Testis (tissue), 2 donors: ENCODE measurements at regions not wholly inside any gene's neighbourhood (a gene's known extent, or its start where the extent isn't known, plus 50 kb on each side); places are given as distances from the start of the nearest gene placed in this dataset.

Source experiments
- DNase-seq: peaks from one replicate; pipeline ENCODE4 v3.0.0-alpha.2; 2019
- H3K27ac ChIP-seq, 2 donors: fragments of 200-600 bp; sonication (generic); one replicate each; pipeline ENCODE4 v1.5.1; 2019
- H3K27me3 ChIP-seq: fragments of 200-600 bp; sonication (generic); one replicate; pipeline ENCODE4 v1.5.1; 2019
- H3K36me3 ChIP-seq: fragments of 200-600 bp; sonication (generic); one replicate; pipeline ENCODE4 v1.5.1; 2017; ENCODE audit warnings: low read depth; ENCODE audit errors: missing control alignments
- H3K4me1 ChIP-seq: fragments of 200-600 bp; sonication (generic); one replicate; pipeline ENCODE4 v1.5.1; 2019
- H3K4me3 ChIP-seq, 2 donors: fragments of 200-600 bp; sonication (generic); one replicate each; pipeline ENCODE4 v1.5.1; 2017 to 2019
- H3K9me3 ChIP-seq: fragments of 200-600 bp; sonication (generic); one replicate; pipeline ENCODE4 v1.5.1; 2017
- POLR2A ChIP-seq: fragments of 450-650 bp; IDR thresholded peaks from one replicate; pipeline ENCODE4 v1.6.1; 2017; ENCODE audit warnings: antibody characterized with exemption, mild to moderate bottlenecking, moderate library complexity
- WGBS, 2 donors: methylation state at CpG; one replicate each; pipeline ENCODE4 v1.1.5; 2018; 5-methylcytosine and 5-hydroxymethylcytosine counted together
- intact Hi-C: fragments of 100-400 bp; cut with DNase I; formaldehyde crosslinking; loops from one replicate; pipeline ENCODE4 v1.15.1; 2023; ENCODE audit warnings: low total_unique reads
- TF ChIP-seq, protein P1 (sequence below), 3 experiments: fragments of 450-650 bp in 2 of 3; fragments of 200-600 bp in 1 of 3; sonication (generic) in 1 of 3; IDR thresholded peaks; one replicate each; pipeline ENCODE4 v1.5.1; 2016 to 2019; ENCODE audit warnings: antibody characterized with exemption in 3 of 3, mild to moderate bottlenecking in 2 of 3, moderate library complexity in 1 of 3

DNA sequence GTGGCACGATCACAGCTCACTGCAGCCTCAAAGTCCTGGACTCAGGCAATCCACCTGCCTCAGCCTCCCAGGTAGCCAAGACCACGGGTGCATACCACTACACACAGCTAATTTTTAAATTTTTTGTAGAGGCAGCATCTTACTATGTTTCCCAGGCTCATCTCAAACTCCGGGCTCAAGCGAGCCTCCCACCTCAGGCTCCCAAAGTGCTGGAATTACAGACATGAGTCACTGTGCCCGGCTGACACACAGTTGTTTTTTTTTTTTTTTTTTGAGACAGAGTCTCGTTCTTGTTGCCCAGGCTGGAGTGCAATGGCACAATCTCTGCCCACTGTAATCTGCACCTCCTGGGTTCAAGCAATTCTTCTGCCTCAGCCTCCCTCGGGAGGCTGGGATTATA, 70.1 kb upstream of the CNOT6 start:
- Histone ChIP-seq H3K27me3 (no peaks in the 10 kb centered on the region), H3K36me3 (no peaks in the 10 kb centered on the region), H3K4me1 (no peaks in the 10 kb centered on the region), H3K27ac (no peak overlapping the region), H3K9me3 (no peaks in the 10 kb centered on the region), H3K4me3 (no peak overlapping the region)
- DNase-seq: no peak
- TF ChIP-seq, protein P1, sequence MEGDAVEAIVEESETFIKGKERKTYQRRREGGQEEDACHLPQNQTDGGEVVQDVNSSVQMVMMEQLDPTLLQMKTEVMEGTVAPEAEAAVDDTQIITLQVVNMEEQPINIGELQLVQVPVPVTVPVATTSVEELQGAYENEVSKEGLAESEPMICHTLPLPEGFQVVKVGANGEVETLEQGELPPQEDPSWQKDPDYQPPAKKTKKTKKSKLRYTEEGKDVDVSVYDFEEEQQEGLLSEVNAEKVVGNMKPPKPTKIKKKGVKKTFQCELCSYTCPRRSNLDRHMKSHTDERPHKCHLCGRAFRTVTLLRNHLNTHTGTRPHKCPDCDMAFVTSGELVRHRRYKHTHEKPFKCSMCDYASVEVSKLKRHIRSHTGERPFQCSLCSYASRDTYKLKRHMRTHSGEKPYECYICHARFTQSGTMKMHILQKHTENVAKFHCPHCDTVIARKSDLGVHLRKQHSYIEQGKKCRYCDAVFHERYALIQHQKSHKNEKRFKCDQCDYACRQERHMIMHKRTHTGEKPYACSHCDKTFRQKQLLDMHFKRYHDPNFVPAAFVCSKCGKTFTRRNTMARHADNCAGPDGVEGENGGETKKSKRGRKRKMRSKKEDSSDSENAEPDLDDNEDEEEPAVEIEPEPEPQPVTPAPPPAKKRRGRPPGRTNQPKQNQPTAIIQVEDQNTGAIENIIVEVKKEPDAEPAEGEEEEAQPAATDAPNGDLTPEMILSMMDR (IDR thresholded peaks at IDR 0.05): no peak
- TF ChIP-seq POLR2A: no peak
- intact Hi-C loops: no loop called here
- 84 to 92% methylated on average over 6 to 7 of the region's 7 CpGs for WGBS, 2 donors

DNA sequence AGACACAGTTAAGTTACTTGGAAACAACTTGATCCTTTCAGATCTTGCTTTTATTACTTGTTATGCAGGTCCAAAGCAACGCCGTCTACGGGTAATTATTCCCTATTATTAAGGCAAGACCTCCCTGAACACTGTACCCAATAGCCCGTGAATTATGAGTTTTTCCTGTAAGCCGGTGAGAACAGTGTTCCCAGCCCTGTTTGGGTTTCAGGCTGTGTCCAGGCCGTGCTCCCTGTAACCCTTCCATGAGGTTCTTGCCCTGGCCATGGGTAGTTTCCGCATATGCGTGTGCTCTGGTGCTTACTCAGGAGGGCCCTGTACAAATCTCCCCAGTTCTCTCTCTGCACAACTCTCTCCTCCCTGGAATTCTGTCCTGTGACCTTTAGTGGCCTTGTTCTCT, 65.6 kb upstream of the CNOT6 start:
- H3K27me3 ChIP-seq: no peaks in the 10 kb centered on the region
- H3K4me1 ChIP-seq: no peaks in the 10 kb centered on the region
- TF ChIP-seq, protein P1 (IDR thresholded peaks at IDR 0.05): no peak
- TF ChIP-seq POLR2A: no peak
- H3K4me3 ChIP-seq: no peak overlapping the region
- H3K27ac ChIP-seq: no peak overlapping the region
- intact Hi-C loops: no loop called here
- WGBS, 2 donors: 89 to 90% methylated on average over 8 of the region's 8 CpGs
- H3K9me3 ChIP-seq: no peaks in the 10 kb centered on the region
- DNase-seq: no peak
- no peaks in the 10 kb centered on the region for H3K36me3 ChIP-seq

DNA sequence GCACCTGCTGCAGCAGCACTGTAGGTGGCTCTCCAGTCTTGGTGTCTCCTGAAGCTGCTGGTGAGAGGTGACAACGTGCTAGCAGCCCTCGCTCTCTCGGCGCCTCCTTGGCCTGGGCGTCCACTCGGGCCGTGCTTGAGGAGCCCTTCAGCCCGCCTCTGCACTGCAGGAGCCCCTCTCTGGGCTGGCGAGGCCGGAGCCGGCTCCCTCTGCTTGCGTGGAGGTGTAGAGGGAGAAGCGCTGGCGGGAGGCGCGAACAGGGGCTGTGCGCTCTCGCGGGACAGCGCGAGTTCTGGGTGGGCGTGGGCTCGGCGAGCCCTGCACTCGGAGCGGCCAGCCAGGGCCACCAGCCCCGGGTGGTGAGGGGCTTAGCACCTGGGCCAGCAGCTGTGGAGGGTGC, 62.2 kb upstream of the CNOT6 start:
- intact Hi-C loops: no loop called here
- 97% methylated on average over 23 of the region's 27 CpGs; no CpG with 5 or more reads in 1 of the 2 donors for WGBS, 2 donors
- Histone ChIP-seq H3K27me3 (no peaks in the 10 kb centered on the region), H3K4me3 (peak overlapping the region in 1 of 2 donors; percentile 45), H3K27ac (no peak overlapping the region), H3K4me1 (no peaks in the 10 kb centered on the region), H3K36me3 (no peaks in the 10 kb centered on the region), H3K9me3 (no peaks in the 10 kb centered on the region)
- TF ChIP-seq, protein P1 (IDR thresholded peaks at IDR 0.05): no peak
- TF ChIP-seq POLR2A: no peak
- DNase-seq: no peak

DNA sequence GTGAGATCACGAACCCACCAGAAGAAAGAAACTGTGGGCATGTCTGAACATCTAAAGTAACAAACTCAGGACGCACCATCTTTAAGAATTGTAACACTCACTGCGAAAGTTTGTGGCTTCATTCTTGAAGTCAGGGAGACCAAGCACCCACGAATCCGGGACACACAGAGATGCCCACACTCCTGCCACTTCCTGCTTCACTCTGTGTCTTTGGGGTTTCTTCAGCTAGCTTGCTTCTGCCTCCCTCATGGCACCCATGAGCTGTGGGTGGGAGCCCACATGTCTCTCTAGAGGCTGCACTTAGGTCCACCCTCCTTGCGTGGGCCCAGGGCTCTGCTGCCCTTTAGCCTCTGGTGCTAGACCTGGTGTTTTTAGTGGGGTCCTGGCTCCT, 61.2 kb upstream of the CNOT6 start:
- Histone ChIP-seq H3K27me3 (no peaks in the 10 kb centered on the region), H3K4me1 (no peaks in the 10 kb centered on the region), H3K9me3 (no peaks in the 10 kb centered on the region), H3K4me3 (no peak overlapping the region), H3K27ac (no peak overlapping the region), H3K36me3 (no peaks in the 10 kb centered on the region)
- no peak for DNase-seq
- intact Hi-C loops: no loop called here
- TF ChIP-seq POLR2A: no peak
- TF ChIP-seq, protein P1 (IDR thresholded peaks at IDR 0.05): no peak
- 66 to 81% methylated on average over 6 of the region's 6 CpGs for WGBS, 2 donors

DNA sequence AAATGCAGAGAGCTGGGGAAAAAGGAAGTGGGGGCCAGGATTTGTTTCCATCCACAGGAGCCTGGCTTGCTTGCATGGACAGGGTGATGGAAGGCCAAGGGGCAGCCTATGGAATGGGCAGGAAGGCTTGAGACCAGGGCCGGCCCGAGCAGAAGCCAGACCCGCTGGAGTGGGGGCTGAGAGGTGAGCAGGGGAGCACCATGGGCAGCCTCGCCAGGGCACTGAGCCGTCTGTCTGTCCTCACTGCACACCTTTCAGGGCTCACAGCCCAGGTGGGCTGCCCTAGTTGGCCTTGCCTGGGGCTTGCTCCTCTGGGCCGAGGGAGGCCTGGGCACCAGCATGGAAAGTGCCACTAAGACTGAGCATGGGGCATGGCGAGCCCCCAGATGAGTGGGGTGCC, 58.6 kb upstream of the CNOT6 start:
- TF ChIP-seq POLR2A: no peak
- TF ChIP-seq, protein P1 (IDR thresholded peaks at IDR 0.05): no peak
- Histone ChIP-seq H3K27me3 (no peaks in the 10 kb centered on the region), H3K36me3 (no peaks in the 10 kb centered on the region), H3K4me3 (no peak overlapping the region), H3K27ac (no peak overlapping the region), H3K4me1 (no peaks in the 10 kb centered on the region), H3K9me3 (no peaks in the 10 kb centered on the region)
- no peak for DNase-seq
- 89 to 94% methylated on average over 4 to 7 of the region's 7 CpGs for WGBS, 2 donors
- intact Hi-C loops: no loop called here
